Upper lobe of left lung (tissue), 4 donors: ENCODE measurements at regions not wholly inside any gene's neighbourhood (a gene's known extent, or its start where the extent isn't known, plus 50 kb on each side); places are given as distances from the start of the nearest gene placed in this dataset.

Experiments
- EP300 ChIP-seq, 4 donors: sonication (generic); formaldehyde crosslinking; IDR thresholded peaks; one replicate each; pipeline ENCODE4 v1.5.1; 2017; ENCODE audit warnings: antibody characterized with exemption in 4 of 4, control low read depth in 2 of 4
- TF ChIP-seq, protein P1 (sequence below), 6 experiments: fragments of 450-650 bp in 4 of 6; fragments of 200-600 bp in 2 of 6; sonication (generic) in 2 of 6; IDR thresholded peaks; one replicate each; pipeline ENCODE4 v1.5.1; 2016 to 2019; ENCODE audit warnings: antibody characterized with exemption in 6 of 6

DNA sequence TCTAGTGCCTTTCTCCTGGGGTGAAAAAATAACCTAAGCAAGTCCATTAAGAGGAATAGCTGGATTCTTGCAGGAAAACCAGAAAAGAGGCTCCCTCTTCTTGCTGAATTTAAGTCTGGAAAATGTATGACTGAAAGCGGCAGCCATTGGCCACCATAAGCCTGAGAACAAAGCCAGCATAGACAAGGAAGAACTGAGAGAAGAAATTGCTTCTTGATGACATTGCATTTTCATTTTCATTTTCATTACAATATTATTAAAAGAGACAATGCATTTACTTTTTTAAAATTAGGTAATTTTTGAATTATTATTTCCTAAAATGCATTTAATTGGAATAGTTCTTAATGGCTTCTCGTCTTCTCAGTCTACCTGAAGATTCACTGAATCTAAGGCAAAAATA lies 1157.5 kb upstream of the ZEB2 start:
- TF ChIP-seq, protein P1, sequence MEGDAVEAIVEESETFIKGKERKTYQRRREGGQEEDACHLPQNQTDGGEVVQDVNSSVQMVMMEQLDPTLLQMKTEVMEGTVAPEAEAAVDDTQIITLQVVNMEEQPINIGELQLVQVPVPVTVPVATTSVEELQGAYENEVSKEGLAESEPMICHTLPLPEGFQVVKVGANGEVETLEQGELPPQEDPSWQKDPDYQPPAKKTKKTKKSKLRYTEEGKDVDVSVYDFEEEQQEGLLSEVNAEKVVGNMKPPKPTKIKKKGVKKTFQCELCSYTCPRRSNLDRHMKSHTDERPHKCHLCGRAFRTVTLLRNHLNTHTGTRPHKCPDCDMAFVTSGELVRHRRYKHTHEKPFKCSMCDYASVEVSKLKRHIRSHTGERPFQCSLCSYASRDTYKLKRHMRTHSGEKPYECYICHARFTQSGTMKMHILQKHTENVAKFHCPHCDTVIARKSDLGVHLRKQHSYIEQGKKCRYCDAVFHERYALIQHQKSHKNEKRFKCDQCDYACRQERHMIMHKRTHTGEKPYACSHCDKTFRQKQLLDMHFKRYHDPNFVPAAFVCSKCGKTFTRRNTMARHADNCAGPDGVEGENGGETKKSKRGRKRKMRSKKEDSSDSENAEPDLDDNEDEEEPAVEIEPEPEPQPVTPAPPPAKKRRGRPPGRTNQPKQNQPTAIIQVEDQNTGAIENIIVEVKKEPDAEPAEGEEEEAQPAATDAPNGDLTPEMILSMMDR (IDR thresholded peaks at IDR 0.05): no peak
- no peak for TF ChIP-seq EP300 (IDR thresholded peaks at IDR 0.05)
